AG09309 (cell line): ENCODE measurements at regions not wholly inside any gene's neighbourhood (a gene's known extent, or its start where the extent isn't known, plus 50 kb on each side); places are given as distances from the start of the nearest gene placed in this dataset.

Source experiments
- DNase-seq: peaks from one replicate; pipeline ENCODE4 v3.0.0-alpha.2; 2010; ENCODE audit warnings: low read depth
- H3K4me3 ChIP-seq: 2 replicates; pipeline ENCODE4 v1.5.1; 2011; ENCODE audit warnings: mild to moderate bottlenecking, low read depth, low read length, moderate library complexity; ENCODE audit not compliant: control insufficient read depth
- TF ChIP-seq, protein P1 (sequence below): IDR thresholded peaks from 2 replicates; pipeline ENCODE4 v1.5.1; 2011; ENCODE audit warnings: mild to moderate bottlenecking, low read depth, low read length, inconsistent platforms; ENCODE audit not compliant: insufficient read depth, control insufficient read depth; ENCODE audit errors: missing control alignments

DNA sequence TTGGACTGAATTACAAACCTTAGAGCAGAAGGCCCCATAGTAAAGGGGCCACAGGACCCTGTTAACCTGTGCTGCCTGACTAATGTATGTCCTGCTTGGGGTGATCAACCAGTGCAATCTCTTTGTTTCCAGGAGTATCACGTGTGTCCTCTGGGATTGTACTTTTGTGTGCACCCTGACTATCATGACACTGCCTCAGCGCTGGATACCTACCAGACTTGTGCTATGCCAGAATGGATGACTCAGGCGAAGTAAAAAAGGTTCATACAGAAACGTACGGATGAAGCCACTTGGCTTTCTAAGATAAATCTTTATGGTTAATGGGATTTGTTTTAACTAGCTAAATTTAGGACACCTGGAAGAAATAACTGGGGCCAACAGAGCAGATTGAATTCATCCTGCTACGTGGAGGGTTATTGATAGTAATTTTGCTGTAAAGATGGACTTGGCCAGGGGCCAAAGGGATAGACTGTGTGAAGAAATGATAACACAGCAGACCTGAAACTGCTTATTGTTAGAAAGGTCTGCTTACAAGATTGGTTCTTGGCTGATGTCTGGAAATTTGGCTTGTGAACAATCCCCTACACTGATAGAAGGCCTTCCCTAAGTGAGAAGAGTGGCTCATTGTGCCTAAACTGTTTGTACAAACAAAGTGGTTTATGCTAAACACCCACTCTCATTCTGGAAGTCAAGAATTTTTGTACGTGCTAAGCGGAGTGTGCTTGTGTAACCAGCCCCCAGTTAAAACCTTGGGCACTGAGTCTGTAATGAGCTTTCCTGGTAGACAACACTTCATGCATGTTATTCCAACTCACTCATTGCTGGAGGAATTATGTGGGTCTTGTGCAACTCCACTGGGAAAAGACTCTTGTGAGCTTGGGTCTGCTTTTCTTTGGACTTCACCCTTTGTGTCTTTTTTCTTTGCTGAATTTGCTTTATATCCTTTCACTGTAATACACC is 750.5 kb upstream of the HTR2C start:
- TF ChIP-seq, protein P1, sequence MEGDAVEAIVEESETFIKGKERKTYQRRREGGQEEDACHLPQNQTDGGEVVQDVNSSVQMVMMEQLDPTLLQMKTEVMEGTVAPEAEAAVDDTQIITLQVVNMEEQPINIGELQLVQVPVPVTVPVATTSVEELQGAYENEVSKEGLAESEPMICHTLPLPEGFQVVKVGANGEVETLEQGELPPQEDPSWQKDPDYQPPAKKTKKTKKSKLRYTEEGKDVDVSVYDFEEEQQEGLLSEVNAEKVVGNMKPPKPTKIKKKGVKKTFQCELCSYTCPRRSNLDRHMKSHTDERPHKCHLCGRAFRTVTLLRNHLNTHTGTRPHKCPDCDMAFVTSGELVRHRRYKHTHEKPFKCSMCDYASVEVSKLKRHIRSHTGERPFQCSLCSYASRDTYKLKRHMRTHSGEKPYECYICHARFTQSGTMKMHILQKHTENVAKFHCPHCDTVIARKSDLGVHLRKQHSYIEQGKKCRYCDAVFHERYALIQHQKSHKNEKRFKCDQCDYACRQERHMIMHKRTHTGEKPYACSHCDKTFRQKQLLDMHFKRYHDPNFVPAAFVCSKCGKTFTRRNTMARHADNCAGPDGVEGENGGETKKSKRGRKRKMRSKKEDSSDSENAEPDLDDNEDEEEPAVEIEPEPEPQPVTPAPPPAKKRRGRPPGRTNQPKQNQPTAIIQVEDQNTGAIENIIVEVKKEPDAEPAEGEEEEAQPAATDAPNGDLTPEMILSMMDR, result no peak
- DNase-seq, result no peak
- no peak overlapping the region for H3K4me3 ChIP-seq

DNA sequence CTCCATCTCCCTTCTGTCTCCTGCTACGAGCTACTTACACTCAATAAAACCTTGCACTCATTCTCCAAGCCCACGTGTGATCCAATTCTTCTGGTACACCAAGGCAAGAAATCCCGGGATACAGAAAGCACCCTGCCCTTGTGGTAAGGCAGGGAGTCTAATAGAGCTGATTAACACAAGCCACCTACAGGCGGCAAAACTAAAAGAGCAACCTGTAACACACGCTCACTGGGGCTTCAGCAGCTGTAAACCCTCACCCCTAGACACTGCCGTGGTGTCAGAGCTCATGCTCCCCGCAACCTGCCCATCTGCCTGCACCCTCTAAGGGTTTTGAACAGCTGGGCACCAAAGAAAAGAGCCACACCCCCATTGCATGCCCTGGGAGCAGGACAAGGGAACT is 755.4 kb upstream of the HTR2C start:
- TF ChIP-seq, protein P1, result no peak
- H3K4me3 ChIP-seq, result no peak overlapping the region
- DNase-seq, result no peak

DNA sequence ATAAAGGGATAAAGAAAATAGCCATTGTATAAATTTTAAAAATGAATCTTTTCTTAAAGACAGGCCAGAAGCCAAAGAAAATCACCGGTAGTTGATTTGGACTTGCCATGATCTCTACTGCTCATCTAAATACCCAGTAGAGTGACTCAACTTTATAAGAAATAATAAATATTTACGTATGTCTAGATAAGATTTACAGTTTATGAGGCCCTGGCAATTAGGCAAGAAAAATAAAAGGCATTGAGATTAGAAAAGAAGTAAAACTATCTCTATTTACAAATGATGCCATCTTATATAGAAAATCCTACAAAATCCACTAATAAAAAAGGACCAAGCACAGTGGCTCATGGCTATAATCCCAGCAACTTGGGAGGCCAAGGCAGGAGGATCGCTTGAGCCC is 765.5 kb upstream of the HTR2C start:
- TF ChIP-seq, protein P1, result no peak
- H3K4me3 ChIP-seq, result no peak overlapping the region
- no peak for DNase-seq

DNA sequence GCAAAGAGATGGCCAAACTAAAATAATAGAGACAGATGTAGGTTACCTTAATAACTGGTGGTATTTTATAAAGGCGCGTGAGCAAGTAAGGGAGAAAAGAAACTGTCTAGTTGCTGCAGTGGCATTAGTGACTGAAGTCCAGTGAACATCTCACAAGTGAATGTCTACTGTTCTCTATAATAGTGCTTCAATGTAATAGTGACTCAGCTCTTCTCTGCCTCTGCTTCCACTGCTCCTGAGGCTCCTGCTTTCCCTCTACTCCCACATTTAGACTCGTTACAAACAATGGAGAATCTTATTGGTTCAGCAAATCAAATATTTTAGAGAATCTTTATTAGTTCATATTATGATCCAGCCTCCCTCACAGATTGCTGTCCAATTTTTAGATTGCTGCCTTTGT is 779.1 kb upstream of the HTR2C start:
- H3K4me3 ChIP-seq, result no peak overlapping the region
- no peak for DNase-seq
- TF ChIP-seq, protein P1, result no peak

DNA sequence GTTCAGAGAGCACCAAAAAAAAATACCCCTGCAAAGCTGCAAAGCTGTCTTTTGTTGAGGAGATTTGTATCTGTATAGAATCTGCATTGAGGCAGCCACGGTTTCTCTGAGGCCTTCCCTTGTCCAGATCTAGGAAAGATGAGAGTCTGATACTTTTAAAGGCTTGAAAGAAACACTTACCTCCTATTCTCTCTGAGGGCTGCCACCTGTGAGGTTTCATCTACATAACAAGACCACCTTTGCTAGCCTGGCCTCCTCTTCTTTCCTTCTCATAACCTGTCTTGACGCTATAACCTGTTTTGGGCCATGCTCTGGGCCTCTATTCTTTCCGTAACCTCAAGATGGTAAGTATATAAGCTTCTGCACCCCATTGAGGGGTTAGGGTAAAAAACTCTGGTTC is 779.6 kb upstream of the HTR2C start:
- no peak for DNase-seq
- TF ChIP-seq, protein P1, result no peak

GRCh38 chrX:113802837-113803236 is 781.0 kb upstream of the HTR2C start:
- TF ChIP-seq, protein P1, result no peak
- H3K4me3 ChIP-seq, result no peak overlapping the region
- DNase-seq, result no peak

More for the DNA sequence above, 779.6 kb upstream of the HTR2C start:
- no peak overlapping the region for H3K4me3 ChIP-seq
